Tibial artery (tissue), 4 donors: ENCODE measurements at regions not wholly inside any gene's neighbourhood (a gene's known extent, or its start where the extent isn't known, plus 50 kb on each side); places are given as distances from the start of the nearest gene placed in this dataset.

ENCODE experiments used
- DNase-seq, 2 donors: peaks; one replicate each; pipeline ENCODE4 v3.0.0-alpha.2; 2019
- H3K27ac ChIP-seq, 2 donors: fragments of 200-600 bp; sonication (generic) in 1 of 2; 1 replicate in 1 of 2; 2 replicates in 1 of 2; pipeline ENCODE4 v1.5.1; 2018 to 2019; ENCODE audit warnings: mild to moderate bottlenecking in 1 of 2
- H3K27me3 ChIP-seq, 2 donors: fragments of 200-600 bp; sonication (generic) in 1 of 2; one replicate each; pipeline versions ENCODE4 v1.5.1 to v1.6.0; 2016 to 2019
- H3K36me3 ChIP-seq, 3 donors: fragments of 200-600 bp; sonication (generic) in 2 of 3; one replicate each; pipeline ENCODE4 v1.5.1; 2016 to 2019; ENCODE audit warnings: mild to moderate bottlenecking in 2 of 3
- H3K4me1 ChIP-seq, 4 donors: fragments of 200-600 bp; sonication (generic) in 2 of 4; 1 replicate in 3 of 4; 2 replicates in 1 of 4; pipeline ENCODE4 v1.5.1; 2016 to 2019
- H3K4me3 ChIP-seq, 2 donors: fragments of 200-600 bp; sonication (generic) in 1 of 2; 1 replicate in 1 of 2; 2 replicates in 1 of 2; pipeline ENCODE4 v1.5.1; 2018 to 2019; ENCODE audit warnings: mild to moderate bottlenecking in 2 of 2
- H3K9me3 ChIP-seq, 3 donors: fragments of 200-600 bp; sonication (generic) in 1 of 3; one replicate each; pipeline ENCODE4 v1.5.1; 2016 to 2019
- intact Hi-C: fragments of 100-400 bp; cut with DNase I; formaldehyde crosslinking; loops from one replicate; pipeline ENCODE4 v1.15.0; 2023; ENCODE audit warnings: low total_unique reads
- TF ChIP-seq, protein P1 (sequence below), 2 experiments: fragments of 200-600 bp in 1 of 2; fragments of 450-650 bp in 1 of 2; IDR thresholded peaks; one replicate each; pipeline ENCODE4 v1.5.1; 2017 to 2019; ENCODE audit warnings: antibody characterized with exemption in 2 of 2, mild to moderate bottlenecking in 1 of 2, moderate library complexity in 1 of 2

DNA sequence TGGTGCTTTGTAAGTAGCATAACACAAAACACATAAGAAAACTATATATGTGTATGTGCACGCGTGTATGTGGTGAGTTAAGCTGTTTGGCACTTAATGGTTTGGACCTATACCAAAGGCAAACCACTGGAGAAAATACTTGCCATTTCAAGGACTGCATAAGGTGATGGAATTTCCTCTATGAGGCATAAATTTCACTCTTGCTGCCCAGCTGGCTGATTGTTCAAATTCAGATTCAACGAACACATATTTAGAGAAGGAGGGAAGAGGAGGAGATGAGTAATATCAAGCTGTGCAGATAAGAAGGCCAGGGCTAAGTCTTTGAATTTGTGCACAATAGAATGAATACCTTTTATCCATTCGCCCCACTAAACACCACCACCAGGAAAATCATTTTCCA lies 470.6 kb upstream of the MPDZ start:
- H3K27ac ChIP-seq: no peak overlapping the region
- H3K9me3 ChIP-seq: no peaks in the 10 kb centered on the region
- no peak for DNase-seq
- intact Hi-C loops: no loop called here
- H3K4me3 ChIP-seq: no peak overlapping the region
- TF ChIP-seq, protein P1, sequence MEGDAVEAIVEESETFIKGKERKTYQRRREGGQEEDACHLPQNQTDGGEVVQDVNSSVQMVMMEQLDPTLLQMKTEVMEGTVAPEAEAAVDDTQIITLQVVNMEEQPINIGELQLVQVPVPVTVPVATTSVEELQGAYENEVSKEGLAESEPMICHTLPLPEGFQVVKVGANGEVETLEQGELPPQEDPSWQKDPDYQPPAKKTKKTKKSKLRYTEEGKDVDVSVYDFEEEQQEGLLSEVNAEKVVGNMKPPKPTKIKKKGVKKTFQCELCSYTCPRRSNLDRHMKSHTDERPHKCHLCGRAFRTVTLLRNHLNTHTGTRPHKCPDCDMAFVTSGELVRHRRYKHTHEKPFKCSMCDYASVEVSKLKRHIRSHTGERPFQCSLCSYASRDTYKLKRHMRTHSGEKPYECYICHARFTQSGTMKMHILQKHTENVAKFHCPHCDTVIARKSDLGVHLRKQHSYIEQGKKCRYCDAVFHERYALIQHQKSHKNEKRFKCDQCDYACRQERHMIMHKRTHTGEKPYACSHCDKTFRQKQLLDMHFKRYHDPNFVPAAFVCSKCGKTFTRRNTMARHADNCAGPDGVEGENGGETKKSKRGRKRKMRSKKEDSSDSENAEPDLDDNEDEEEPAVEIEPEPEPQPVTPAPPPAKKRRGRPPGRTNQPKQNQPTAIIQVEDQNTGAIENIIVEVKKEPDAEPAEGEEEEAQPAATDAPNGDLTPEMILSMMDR (IDR thresholded peaks at IDR 0.05): no peak
- H3K36me3 ChIP-seq: no peaks in the 10 kb centered on the region
- no peaks in the 10 kb centered on the region for H3K27me3 ChIP-seq
- no peaks in the 10 kb centered on the region for H3K4me1 ChIP-seq

DNA sequence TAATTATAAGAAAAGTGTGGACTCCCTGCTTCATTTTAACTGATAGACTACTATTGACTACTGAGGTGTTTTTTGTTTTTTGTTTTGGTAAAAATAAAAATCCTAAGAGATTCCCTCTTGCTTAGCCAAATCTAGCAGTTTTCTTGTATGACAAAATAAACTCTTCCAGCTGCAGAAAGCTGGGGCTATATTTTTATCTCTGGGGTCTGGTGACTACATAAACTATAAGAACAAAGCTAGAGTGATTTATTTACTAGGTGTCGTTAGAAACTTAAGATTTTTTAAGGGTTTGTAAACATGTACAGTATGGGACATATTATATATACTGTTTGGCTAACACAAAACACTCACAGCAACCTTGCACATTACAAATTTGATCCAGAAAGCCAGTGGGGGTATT lies 467.4 kb upstream of the MPDZ start:
- Histone ChIP-seq H3K36me3 (no peaks in the 10 kb centered on the region), H3K27ac (no peak overlapping the region), H3K27me3 (no peaks in the 10 kb centered on the region), H3K4me1 (no peaks in the 10 kb centered on the region), H3K4me3 (no peak overlapping the region), H3K9me3 (no peaks in the 10 kb centered on the region)
- TF ChIP-seq, protein P1 (IDR thresholded peaks at IDR 0.05): no peak
- DNase-seq: no peak
- intact Hi-C loops: no loop called here

DNA sequence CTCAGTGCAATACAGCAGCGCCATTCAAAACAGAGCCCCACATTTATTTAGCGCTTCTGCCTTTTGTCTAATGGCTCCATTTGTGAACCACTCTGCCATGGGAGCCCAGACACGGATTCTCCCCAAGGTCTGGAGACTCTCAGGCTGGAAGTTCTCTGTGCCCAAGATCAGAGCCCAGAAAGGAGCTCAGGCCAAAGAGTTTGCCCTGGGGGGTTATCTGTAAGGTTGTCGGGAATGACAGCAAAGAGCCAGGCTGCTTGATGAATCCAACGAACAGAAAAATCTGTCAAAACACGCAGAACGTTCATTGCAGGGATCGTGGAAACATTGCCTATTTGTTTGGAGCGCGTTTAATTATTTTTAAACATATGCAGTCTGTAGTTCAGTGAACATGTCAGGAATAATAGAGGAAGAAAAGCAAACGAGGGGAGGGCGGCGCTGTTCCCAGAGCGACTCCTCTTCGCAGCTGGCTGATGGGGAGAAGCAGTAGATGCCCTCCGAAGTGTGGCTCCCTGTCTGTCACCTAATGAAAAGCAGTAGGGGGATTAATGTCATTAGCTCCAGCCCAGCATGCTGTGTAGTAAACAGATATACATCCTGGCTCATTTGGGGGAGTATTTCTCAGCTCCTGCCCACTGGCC lies 464.9 kb upstream of the MPDZ start:
- Histone ChIP-seq H3K27ac (no peak overlapping the region), H3K4me1 (no peaks in the 10 kb centered on the region), H3K9me3 (no peaks in the 10 kb centered on the region), H3K36me3 (no peaks in the 10 kb centered on the region), H3K27me3 (no peaks in the 10 kb centered on the region), H3K4me3 (no peak overlapping the region)
- intact Hi-C loops: no loop called here
- no peak for DNase-seq
- TF ChIP-seq, protein P1 (IDR thresholded peaks at IDR 0.05): no peak

DNA sequence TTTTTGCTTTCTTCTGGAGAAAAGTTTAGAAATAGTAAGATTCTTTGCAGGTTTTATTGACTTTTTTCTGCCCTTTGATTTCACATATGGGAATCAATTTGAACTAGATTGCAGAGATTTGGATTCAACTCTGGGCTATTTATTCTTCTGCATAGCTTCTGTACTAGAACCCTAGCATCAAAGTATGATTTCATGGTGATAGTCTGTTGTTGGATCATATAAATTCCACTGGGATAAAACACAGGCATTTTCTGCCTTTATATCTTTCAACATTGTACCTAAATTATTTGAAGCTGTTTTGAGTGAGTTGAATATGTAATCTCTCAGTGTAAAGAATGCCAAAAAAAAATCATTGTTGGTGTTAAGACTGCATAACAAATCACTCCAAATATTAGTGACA lies 458.4 kb upstream of the MPDZ start:
- intact Hi-C loops: no loop called here
- Histone ChIP-seq H3K36me3 (no peaks in the 10 kb centered on the region), H3K9me3 (no peaks in the 10 kb centered on the region), H3K27me3 (no peaks in the 10 kb centered on the region), H3K27ac (no peak overlapping the region), H3K4me3 (no peak overlapping the region), H3K4me1 (peaks cover 0 to 7% (median 0%) of the 10 kb centered on the region in 4 donors)
- DNase-seq: no peak
- TF ChIP-seq, protein P1 (IDR thresholded peaks at IDR 0.05): no peak

DNA sequence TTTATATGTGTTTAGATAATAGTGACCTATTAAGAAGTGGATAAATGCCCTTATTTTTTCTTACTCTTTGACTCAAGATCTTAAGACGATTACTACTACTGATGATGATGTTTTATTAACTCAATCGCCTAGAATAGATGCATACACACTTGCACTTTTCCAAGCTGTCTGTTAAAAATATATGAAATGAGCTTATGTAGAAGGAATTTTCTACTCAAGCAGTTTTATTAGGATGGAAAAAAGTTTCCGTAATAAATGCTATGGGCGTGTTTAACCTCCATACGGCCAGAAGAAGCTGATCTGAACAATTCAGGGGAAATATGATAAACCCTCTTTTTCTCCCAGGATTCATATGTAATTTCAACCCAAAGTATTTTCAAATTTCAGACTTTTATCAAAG lies 455.7 kb upstream of the MPDZ start:
- H3K27me3 ChIP-seq: no peaks in the 10 kb centered on the region
- intact Hi-C loops: no loop called here
- no peaks in the 10 kb centered on the region for H3K36me3 ChIP-seq
- no peak overlapping the region for H3K4me3 ChIP-seq
- DNase-seq: no peak
- TF ChIP-seq, protein P1 (IDR thresholded peaks at IDR 0.05): no peak
- H3K9me3 ChIP-seq: no peaks in the 10 kb centered on the region
- H3K4me1 ChIP-seq: peaks cover 0 to 7% (median 0%) of the 10 kb centered on the region in 4 donors
- no peak overlapping the region for H3K27ac ChIP-seq

DNA sequence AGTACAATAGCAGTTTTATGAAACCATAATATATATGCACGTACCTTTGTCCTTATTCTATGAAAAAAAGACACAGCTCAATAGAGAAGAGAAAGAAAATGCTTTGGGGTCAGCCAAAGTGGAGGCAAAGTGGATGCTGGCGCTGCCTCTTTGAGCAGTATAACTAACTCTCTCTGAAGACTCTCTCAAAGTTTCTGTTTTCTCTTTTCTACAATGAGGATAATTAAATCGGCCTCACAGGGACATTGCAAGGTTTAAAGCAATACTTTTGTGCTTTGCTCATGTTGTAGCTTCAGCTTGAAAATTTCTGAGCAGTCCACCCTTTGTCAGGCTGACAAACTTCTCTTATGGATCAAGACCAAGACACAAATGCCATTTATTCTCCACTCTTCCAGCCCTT lies 455.1 kb upstream of the MPDZ start:
- Histone ChIP-seq H3K36me3 (no peaks in the 10 kb centered on the region), H3K27ac (no peak overlapping the region), H3K4me1 (peaks cover 0 to 7% (median 0%) of the 10 kb centered on the region in 4 donors), H3K27me3 (no peaks in the 10 kb centered on the region), H3K9me3 (no peaks in the 10 kb centered on the region), H3K4me3 (no peak overlapping the region)
- TF ChIP-seq, protein P1 (IDR thresholded peaks at IDR 0.05): no peak
- intact Hi-C loops: no loop called here
- DNase-seq: no peak
